ENCODE measurements at regions not wholly inside any gene's neighbourhood (a gene's known extent, or its start where the extent isn't known, plus 50 kb on each side); places are given as distances from the start of the nearest gene placed in this dataset.

DNA sequence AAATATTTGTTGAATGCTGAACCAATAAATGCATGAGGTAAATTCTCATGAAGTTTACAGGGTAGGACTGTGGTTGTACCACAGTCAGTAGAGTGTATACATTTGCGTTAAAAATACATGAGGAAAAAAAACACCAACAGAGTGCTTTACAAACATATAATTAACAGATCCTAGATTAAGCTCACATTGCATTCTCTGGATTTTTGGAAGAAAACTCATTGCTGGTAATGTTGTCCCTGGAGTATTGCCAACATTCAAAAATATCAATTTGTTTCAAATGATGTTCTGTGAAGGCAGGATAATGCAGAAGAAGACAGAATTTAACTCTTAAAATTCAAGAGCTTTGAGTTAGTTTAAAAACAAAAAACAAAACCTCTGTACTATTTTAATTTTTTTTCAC lies 95.5 kb downstream of the MBL2 start:
- Histone ChIP-seq H3K4me3 (no peak overlapping the region), H3K36me3 (no peaks in the 10 kb centered on the region), H3K27ac (no peak overlapping the region), H3K9me3 (no peaks in the 10 kb centered on the region), H3K4me1 (no peaks in the 10 kb centered on the region), H3K27me3 (no peaks in the 10 kb centered on the region)
- TF ChIP-seq, protein P1, sequence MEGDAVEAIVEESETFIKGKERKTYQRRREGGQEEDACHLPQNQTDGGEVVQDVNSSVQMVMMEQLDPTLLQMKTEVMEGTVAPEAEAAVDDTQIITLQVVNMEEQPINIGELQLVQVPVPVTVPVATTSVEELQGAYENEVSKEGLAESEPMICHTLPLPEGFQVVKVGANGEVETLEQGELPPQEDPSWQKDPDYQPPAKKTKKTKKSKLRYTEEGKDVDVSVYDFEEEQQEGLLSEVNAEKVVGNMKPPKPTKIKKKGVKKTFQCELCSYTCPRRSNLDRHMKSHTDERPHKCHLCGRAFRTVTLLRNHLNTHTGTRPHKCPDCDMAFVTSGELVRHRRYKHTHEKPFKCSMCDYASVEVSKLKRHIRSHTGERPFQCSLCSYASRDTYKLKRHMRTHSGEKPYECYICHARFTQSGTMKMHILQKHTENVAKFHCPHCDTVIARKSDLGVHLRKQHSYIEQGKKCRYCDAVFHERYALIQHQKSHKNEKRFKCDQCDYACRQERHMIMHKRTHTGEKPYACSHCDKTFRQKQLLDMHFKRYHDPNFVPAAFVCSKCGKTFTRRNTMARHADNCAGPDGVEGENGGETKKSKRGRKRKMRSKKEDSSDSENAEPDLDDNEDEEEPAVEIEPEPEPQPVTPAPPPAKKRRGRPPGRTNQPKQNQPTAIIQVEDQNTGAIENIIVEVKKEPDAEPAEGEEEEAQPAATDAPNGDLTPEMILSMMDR (IDR thresholded peaks at IDR 0.05) = no peak
- no peak for TF ChIP-seq POLR2AphosphoS5 (IDR thresholded peaks at IDR 0.05; ENCODE audit: insufficient read depth in 1 of 2, low read depth in 1 of 2)
- no peak for TF ChIP-seq POLR2A (IDR thresholded peaks at IDR 0.05)
- DNase-seq (ENCODE audit: extremely low spot score in 2 of 2) = no peak
- intact Hi-C loops (cut with DNase I) = no loop called here

- Histone ChIP-seq H3K4me1 (no peaks in the 10 kb centered on the region), H3K27ac (no peak overlapping the region), H3K9me3 (no peaks in the 10 kb centered on the region), H3K36me3 (no peaks in the 10 kb centered on the region), H3K4me3 (no peak overlapping the region), H3K27me3 (no peaks in the 10 kb centered on the region)
- DNase-seq (ENCODE audit: extremely low spot score in 2 of 2) = no peak
- TF ChIP-seq POLR2A (IDR thresholded peaks at IDR 0.05) (no peak), POLR2AphosphoS5 (IDR thresholded peaks at IDR 0.05; ENCODE audit: insufficient read depth in 1 of 2, low read depth in 1 of 2) (no peak)
- TF ChIP-seq, protein P1 (IDR thresholded peaks at IDR 0.05) = no peak
- intact Hi-C loops (cut with DNase I) = no loop called here
Observed at GRCh38 chr10:52678611-52679010, 94.0 kb downstream of the MBL2 start.

DNA sequence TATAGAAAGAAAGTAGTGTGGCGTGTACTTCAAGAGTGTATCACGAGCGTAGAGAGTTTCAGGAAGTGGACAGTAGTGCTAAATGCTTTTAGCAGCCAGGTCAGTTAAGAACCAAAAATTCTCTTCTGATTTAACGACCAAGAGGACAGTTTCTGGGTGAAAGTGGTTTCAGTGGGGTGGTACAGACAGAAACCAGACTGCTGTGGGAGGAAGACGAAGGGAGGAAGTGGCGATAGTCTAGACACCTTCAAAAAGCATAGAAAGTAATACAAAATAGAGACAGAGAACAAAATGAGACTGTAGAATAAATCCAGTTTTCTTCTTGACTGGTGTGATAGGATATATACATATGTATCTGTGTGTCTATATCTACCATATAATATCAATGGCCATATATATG lies 93.5 kb downstream of the MBL2 start:
- no peak overlapping the region for H3K4me3 ChIP-seq
- no peak overlapping the region for H3K27ac ChIP-seq
- no peak for DNase-seq (ENCODE audit: extremely low spot score in 2 of 2)
- no peak for TF ChIP-seq POLR2A (IDR thresholded peaks at IDR 0.05)
- TF ChIP-seq, protein P1 (IDR thresholded peaks at IDR 0.05) = no peak
- no peak for TF ChIP-seq POLR2AphosphoS5 (IDR thresholded peaks at IDR 0.05; ENCODE audit: insufficient read depth in 1 of 2, low read depth in 1 of 2)
- intact Hi-C loops (cut with DNase I) = no loop called here
- H3K4me1 ChIP-seq = no peaks in the 10 kb centered on the region
- H3K36me3 ChIP-seq = no peaks in the 10 kb centered on the region
- H3K9me3 ChIP-seq = no peaks in the 10 kb centered on the region
- H3K27me3 ChIP-seq = no peaks in the 10 kb centered on the region

DNA sequence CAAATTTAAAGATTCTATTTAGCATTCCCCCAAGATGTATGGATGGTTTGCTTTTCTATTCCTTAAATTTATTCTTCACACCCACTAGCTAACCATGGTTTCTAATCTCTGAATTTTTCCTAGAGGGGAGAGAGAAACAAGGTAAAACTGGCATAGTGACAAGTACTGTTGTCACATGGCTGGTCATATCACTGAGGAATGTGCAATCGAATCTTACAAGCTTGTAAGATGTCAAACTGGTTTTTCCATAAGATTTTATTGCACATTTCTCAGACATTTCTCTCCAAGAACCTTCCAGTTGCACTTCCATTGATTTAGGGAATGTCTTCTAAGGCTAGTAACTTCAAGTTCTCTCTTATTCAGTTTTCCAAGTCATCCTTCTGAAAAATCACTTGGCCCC lies 89.8 kb downstream of the MBL2 start:
- H3K9me3 ChIP-seq = no peaks in the 10 kb centered on the region
- H3K27ac ChIP-seq = no peak overlapping the region
- TF ChIP-seq POLR2AphosphoS5 (IDR thresholded peaks at IDR 0.05; ENCODE audit: insufficient read depth in 1 of 2, low read depth in 1 of 2) (no peak), POLR2A (IDR thresholded peaks at IDR 0.05) (no peak)
- TF ChIP-seq, protein P1 (IDR thresholded peaks at IDR 0.05) = no peak
- DNase-seq (ENCODE audit: extremely low spot score in 2 of 2) = no peak
- H3K4me3 ChIP-seq = no peak overlapping the region
- H3K27me3 ChIP-seq = no peaks in the 10 kb centered on the region
- H3K4me1 ChIP-seq = no peaks in the 10 kb centered on the region
- intact Hi-C loops (cut with DNase I) = no loop called here
- no peaks in the 10 kb centered on the region for H3K36me3 ChIP-seq

DNA sequence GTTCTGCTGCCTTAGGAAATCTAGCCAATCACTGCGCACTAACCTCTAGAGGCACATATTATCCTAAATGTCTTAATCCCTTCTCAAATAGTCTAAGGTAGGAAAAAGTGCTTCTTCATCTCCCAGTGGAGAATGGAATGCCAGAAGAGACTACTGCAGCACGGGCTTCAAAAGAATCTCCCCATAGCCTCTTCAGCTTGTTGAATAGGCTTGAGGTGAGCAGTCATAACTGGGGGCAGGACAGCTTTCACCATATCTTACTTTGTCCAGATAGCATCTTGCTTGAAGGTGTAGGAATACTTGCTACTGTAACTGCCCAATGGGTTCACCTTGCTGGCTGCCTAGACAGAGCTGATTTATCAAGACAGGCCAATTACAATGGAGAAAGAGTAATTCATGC lies 88.8 kb downstream of the MBL2 start:
- H3K36me3 ChIP-seq = no peaks in the 10 kb centered on the region
- no peak overlapping the region for H3K27ac ChIP-seq
- DNase-seq (ENCODE audit: extremely low spot score in 2 of 2) = no peak
- no peaks in the 10 kb centered on the region for H3K4me1 ChIP-seq
- H3K27me3 ChIP-seq = no peaks in the 10 kb centered on the region
- no peaks in the 10 kb centered on the region for H3K9me3 ChIP-seq
- TF ChIP-seq, protein P1 (IDR thresholded peaks at IDR 0.05) = no peak
- no peak for TF ChIP-seq POLR2A (IDR thresholded peaks at IDR 0.05)
- no peak for TF ChIP-seq POLR2AphosphoS5 (IDR thresholded peaks at IDR 0.05; ENCODE audit: insufficient read depth in 1 of 2, low read depth in 1 of 2)
- no peak overlapping the region for H3K4me3 ChIP-seq
- intact Hi-C loops (cut with DNase I) = no loop called here

Measured in vagina (tissue), 2 donors.